ENCODE measurements at regions not wholly inside any gene's neighbourhood (a gene's known extent, or its start where the extent isn't known, plus 50 kb on each side); places are given as distances from the start of the nearest gene placed in this dataset.

DNA sequence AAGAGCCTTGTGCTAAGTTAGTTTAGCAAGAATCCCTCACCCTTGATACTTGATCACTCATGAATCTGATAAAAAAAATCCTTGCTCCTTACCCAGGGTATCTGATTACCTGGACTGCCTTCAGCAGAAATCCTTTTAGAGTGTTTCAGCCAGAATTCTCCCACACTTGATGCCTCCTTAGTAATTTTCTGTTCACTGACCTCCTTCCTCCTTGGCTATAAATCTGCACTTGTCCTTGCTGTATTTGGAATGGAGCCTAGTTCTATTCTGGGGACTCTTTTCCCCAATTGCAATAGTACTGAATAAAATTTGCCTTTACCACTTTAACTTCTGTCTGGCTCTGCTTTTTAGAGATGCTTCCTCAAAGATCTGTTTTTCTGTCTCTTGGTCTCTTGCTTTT is 84.9 kb downstream of the RPS24 start:
- H3K27ac Mint-ChIP-seq (ENCODE audit: low read depth, unreplicated experiment) = no peak overlapping the region
- ChIA-PET CTCF (interaction anchor here (0.7 kb wide), 1 partner anchor 53 kb away, joined by 3 read pairs; no protein-coding TSS in a partner anchor), POLR2A (no interaction called here)
- H3K4me1 Mint-ChIP-seq (ENCODE audit: insufficient read depth, unreplicated experiment) = no peaks in the 10 kb centered on the region
- no peaks in the 10 kb centered on the region for H3K36me3 Mint-ChIP-seq (ENCODE audit: insufficient read depth, unreplicated experiment)
- no peak for DNase-seq (ENCODE audit: unreplicated experiment)
- TF ChIP-seq, protein P1, sequence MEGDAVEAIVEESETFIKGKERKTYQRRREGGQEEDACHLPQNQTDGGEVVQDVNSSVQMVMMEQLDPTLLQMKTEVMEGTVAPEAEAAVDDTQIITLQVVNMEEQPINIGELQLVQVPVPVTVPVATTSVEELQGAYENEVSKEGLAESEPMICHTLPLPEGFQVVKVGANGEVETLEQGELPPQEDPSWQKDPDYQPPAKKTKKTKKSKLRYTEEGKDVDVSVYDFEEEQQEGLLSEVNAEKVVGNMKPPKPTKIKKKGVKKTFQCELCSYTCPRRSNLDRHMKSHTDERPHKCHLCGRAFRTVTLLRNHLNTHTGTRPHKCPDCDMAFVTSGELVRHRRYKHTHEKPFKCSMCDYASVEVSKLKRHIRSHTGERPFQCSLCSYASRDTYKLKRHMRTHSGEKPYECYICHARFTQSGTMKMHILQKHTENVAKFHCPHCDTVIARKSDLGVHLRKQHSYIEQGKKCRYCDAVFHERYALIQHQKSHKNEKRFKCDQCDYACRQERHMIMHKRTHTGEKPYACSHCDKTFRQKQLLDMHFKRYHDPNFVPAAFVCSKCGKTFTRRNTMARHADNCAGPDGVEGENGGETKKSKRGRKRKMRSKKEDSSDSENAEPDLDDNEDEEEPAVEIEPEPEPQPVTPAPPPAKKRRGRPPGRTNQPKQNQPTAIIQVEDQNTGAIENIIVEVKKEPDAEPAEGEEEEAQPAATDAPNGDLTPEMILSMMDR (IDR thresholded peaks at IDR 0.05; ENCODE audit: unreplicated experiment) = no peak
- no peak overlapping the region for H3K4me3 Mint-ChIP-seq (ENCODE audit: unreplicated experiment)
- H3K9me3 Mint-ChIP-seq (ENCODE audit: unreplicated experiment) = no peaks in the 10 kb centered on the region
- peaks cover 69% of the 10 kb centered on the region for H3K27me3 Mint-ChIP-seq (ENCODE audit: insufficient read depth, unreplicated experiment)
- no TSS peak for BruUV-seq (replicated peaks)
- intact Hi-C loops (cut with micrococcal nuclease) = no loop called here

DNA sequence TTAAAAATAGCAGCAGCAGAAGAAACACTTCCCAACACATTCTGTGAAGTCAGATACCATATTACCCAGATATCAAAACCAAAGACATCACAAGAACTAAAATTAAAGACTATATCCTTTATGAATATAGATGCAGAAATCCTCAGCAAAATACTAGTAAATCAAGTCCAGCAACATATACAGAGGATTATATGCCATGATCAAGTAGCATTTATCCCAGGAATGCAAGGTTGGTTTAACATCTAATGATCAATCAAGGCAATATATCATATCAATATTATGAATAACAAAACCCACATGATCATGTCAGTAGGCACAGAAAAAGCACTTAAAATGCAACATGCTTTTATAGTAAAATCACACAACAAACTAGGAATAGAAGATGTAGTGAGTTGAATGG is 88.1 kb downstream of the RPS24 start:
- Mint-ChIP-seq H3K27me3 (ENCODE audit: insufficient read depth, unreplicated experiment) (peaks cover 41% of the 10 kb centered on the region), H3K36me3 (ENCODE audit: insufficient read depth, unreplicated experiment) (no peaks in the 10 kb centered on the region), H3K4me3 (ENCODE audit: unreplicated experiment) (no peak overlapping the region), H3K9me3 (ENCODE audit: unreplicated experiment) (no peaks in the 10 kb centered on the region), H3K27ac (ENCODE audit: low read depth, unreplicated experiment) (no peak overlapping the region), H3K4me1 (ENCODE audit: insufficient read depth, unreplicated experiment) (no peaks in the 10 kb centered on the region)
- POLR2A ChIA-PET = no interaction called here
- DNase-seq (ENCODE audit: unreplicated experiment) = no peak
- intact Hi-C loops (cut with micrococcal nuclease) = no loop called here
- no TSS peak for BruUV-seq (replicated peaks)
- TF ChIP-seq, protein P1 (IDR thresholded peaks at IDR 0.05; ENCODE audit: unreplicated experiment) = no peak
- CTCF ChIA-PET = no interaction called here

DNA sequence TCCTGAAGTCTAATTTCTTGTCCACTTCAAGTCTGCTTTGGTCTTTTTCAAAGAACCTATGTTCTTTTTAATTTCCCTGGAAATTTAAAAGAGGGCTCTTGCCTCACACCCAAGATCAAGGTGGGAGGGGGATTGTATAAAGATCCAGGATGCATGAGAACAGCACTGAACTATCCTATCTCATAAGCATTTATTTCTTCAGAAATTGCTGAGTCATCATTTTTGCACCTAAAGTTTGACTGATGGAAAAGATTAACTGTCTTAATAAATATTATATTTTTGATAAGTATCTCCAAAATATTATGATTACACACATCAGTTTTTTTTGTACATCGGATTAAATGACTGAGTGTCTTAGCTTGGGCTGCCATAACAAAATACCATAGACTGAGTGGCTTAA is 90.5 kb downstream of the RPS24 start:
- H3K27me3 Mint-ChIP-seq (ENCODE audit: insufficient read depth, unreplicated experiment) = peaks cover 31% of the 10 kb centered on the region
- TF ChIP-seq, protein P1 (IDR thresholded peaks at IDR 0.05; ENCODE audit: unreplicated experiment) = no peak
- intact Hi-C loops (cut with micrococcal nuclease) = no loop called here
- H3K9me3 Mint-ChIP-seq (ENCODE audit: unreplicated experiment) = no peaks in the 10 kb centered on the region
- DNase-seq (ENCODE audit: unreplicated experiment) = no peak
- H3K36me3 Mint-ChIP-seq (ENCODE audit: insufficient read depth, unreplicated experiment) = no peaks in the 10 kb centered on the region
- H3K4me1 Mint-ChIP-seq (ENCODE audit: insufficient read depth, unreplicated experiment) = no peaks in the 10 kb centered on the region
- no peak overlapping the region for H3K27ac Mint-ChIP-seq (ENCODE audit: low read depth, unreplicated experiment)
- BruUV-seq (replicated peaks) = no TSS peak
- ChIA-PET CTCF (no interaction called here), POLR2A (no interaction called here)
- H3K4me3 Mint-ChIP-seq (ENCODE audit: unreplicated experiment) = no peak overlapping the region

DNA sequence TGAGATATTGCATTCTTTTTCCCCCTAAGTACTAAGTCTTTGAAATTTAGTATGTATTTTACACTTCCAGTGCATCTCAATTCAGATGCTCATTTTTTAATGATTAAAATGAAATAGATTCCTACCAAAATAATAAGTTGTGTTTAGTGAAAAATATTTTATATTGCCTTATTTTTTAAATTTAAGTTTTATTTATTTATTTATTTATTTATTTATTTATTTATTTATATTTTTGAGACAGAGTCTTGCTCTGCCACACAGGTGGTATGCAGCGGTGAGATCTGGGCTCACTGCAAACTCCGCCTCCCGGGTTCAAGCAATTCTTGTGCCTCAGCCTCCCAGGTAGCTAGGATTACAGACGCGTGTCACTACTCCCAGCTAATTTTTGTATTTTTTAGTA is 95.5 kb downstream of the RPS24 start:
- no TSS peak for BruUV-seq (replicated peaks)
- Mint-ChIP-seq H3K4me3 (ENCODE audit: unreplicated experiment) (no peak overlapping the region), H3K9me3 (ENCODE audit: unreplicated experiment) (no peaks in the 10 kb centered on the region), H3K36me3 (ENCODE audit: insufficient read depth, unreplicated experiment) (no peaks in the 10 kb centered on the region), H3K4me1 (ENCODE audit: insufficient read depth, unreplicated experiment) (no peaks in the 10 kb centered on the region), H3K27ac (ENCODE audit: low read depth, unreplicated experiment) (no peak overlapping the region), H3K27me3 (ENCODE audit: insufficient read depth, unreplicated experiment) (peaks cover 51% of the 10 kb centered on the region)
- POLR2A ChIA-PET = no interaction called here
- TF ChIP-seq, protein P1 (IDR thresholded peaks at IDR 0.05; ENCODE audit: unreplicated experiment) = no peak
- no peak for DNase-seq (ENCODE audit: unreplicated experiment)
- CTCF ChIA-PET = no interaction called here
- intact Hi-C loops (cut with micrococcal nuclease) = no loop called here

All from MCF 10A (cell line).